Glutamatergic neuron (in vitro differentiated cells): ENCODE measurements at regions not wholly inside any gene's neighbourhood (a gene's known extent, or its start where the extent isn't known, plus 50 kb on each side); places are given as distances from the start of the nearest gene placed in this dataset.

Source experiments
- DNase-seq: peaks from one replicate; pipeline ENCODE4 v3.0.0; 2022
- H3K27ac Mint-ChIP-seq: one replicate; pipeline ENCODE4 v1.8.0; 2020; ENCODE audit warnings: mild to moderate bottlenecking, mixed read lengths, inconsistent platforms; ENCODE audit not compliant: unreplicated experiment
- H3K27me3 Mint-ChIP-seq: one replicate; pipeline ENCODE4 v1.8.0; 2020; ENCODE audit warnings: mild to moderate bottlenecking, moderate library complexity, mixed read lengths, inconsistent platforms; ENCODE audit not compliant: unreplicated experiment
- H3K36me3 Mint-ChIP-seq: one replicate; pipeline ENCODE4 v1.8.0; 2020; ENCODE audit warnings: mild to moderate bottlenecking, mixed read lengths, inconsistent platforms; ENCODE audit not compliant: unreplicated experiment
- H3K4me1 Mint-ChIP-seq: one replicate; pipeline ENCODE4 v1.8.0; 2020; ENCODE audit warnings: mild to moderate bottlenecking, low read depth, mixed read lengths, inconsistent platforms; ENCODE audit not compliant: unreplicated experiment
- H3K4me3 Mint-ChIP-seq: one replicate; pipeline ENCODE4 v1.8.0; 2020; ENCODE audit warnings: mild to moderate bottlenecking, mixed read lengths, inconsistent platforms; ENCODE audit not compliant: unreplicated experiment
- H3K9me3 Mint-ChIP-seq: one replicate; pipeline ENCODE4 v1.8.0; 2020; ENCODE audit warnings: mild to moderate bottlenecking, moderate library complexity, mixed read lengths, inconsistent platforms; ENCODE audit not compliant: unreplicated experiment
- TF ChIP-seq, protein P1 (sequence below): fragments of 200-600 bp; sonication (generic); IDR thresholded peaks from one replicate; pipeline ENCODE4 v1.5.0; 2021; ENCODE audit not compliant: partially characterized antibody, unreplicated experiment

DNA sequence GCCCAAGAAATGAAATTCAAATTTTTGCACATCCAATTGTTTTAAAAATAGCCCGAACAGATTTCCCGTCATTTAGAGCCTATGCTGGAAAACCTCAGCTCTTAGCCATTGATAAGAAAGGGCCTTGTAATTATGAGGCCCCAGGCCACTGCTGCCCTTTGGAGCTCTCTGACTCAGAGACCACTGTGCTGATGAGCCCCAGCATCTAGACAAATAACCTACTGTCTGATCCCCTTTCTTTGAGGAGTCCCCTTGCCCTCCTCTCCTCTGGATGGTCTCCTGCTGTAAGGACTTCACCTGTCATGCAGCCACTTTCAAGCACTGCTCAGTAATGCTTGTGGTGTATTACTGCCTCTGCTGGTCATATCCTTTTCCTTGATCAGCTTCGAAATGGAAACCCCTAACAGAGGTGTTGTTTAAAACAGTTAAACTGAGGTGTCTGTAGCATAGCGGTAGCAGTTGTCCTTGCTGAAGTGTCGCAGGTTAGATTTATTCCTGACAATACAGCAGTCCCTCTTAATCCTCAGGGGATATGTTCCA is 159.9 kb upstream of the SRRM4 start:
- no peak overlapping the region for H3K4me3 Mint-ChIP-seq
- DNase-seq, result no peak
- H3K36me3 Mint-ChIP-seq, result no peaks in the 10 kb centered on the region
- peaks cover 4% of the 10 kb centered on the region for H3K27me3 Mint-ChIP-seq
- H3K4me1 Mint-ChIP-seq, result no peaks in the 10 kb centered on the region
- H3K9me3 Mint-ChIP-seq, result peaks cover 4% of the 10 kb centered on the region
- H3K27ac Mint-ChIP-seq, result no peak overlapping the region
- TF ChIP-seq, protein P1, sequence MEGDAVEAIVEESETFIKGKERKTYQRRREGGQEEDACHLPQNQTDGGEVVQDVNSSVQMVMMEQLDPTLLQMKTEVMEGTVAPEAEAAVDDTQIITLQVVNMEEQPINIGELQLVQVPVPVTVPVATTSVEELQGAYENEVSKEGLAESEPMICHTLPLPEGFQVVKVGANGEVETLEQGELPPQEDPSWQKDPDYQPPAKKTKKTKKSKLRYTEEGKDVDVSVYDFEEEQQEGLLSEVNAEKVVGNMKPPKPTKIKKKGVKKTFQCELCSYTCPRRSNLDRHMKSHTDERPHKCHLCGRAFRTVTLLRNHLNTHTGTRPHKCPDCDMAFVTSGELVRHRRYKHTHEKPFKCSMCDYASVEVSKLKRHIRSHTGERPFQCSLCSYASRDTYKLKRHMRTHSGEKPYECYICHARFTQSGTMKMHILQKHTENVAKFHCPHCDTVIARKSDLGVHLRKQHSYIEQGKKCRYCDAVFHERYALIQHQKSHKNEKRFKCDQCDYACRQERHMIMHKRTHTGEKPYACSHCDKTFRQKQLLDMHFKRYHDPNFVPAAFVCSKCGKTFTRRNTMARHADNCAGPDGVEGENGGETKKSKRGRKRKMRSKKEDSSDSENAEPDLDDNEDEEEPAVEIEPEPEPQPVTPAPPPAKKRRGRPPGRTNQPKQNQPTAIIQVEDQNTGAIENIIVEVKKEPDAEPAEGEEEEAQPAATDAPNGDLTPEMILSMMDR, result no peak

DNA sequence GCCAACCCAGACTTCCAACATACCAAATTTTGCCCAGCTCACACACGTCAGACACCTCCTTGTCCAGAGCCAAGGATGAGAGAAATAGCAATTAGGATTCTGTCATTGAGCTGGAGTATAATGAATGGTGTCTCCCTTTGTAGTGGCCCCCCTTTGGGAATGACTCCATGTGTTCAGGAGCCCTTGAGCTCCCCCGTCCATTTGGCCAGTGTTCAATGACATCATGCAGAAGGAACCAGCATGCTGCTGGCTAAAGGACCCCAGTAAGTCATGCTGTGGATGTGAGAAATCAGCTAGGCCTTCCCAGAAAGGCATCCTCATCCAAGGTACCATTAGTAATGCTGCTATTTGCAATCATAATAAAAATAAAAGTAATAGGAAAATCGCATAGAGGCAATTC is 158.8 kb upstream of the SRRM4 start:
- H3K27me3 Mint-ChIP-seq, result peaks cover 4% of the 10 kb centered on the region
- peaks cover 4% of the 10 kb centered on the region for H3K9me3 Mint-ChIP-seq
- H3K4me1 Mint-ChIP-seq, result no peaks in the 10 kb centered on the region
- no peak for DNase-seq
- no peak overlapping the region for H3K27ac Mint-ChIP-seq
- no peak overlapping the region for H3K4me3 Mint-ChIP-seq
- no peaks in the 10 kb centered on the region for H3K36me3 Mint-ChIP-seq
- TF ChIP-seq, protein P1, result no peak

DNA sequence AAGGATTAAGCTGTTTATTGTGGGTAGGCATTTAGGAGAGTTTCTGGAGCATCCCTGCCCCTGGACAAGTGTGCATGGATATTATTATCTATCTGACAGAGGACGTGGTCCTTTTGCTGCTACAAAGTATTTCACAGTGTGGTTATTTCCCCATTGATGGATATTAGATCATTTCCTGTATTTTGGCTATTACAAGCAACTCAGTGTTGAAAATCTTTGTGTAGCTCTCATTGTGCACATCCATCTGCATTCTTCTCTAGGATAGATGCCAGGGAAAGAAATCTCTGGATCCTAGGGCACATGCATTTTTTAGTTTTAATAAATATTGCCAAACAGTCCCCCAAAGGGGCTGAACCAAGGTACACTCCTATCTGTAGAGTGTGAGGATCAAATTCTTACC is 154.3 kb upstream of the SRRM4 start:
- TF ChIP-seq, protein P1, result no peak
- DNase-seq, result no peak
- Mint-ChIP-seq H3K4me1 (no peaks in the 10 kb centered on the region), H3K36me3 (no peaks in the 10 kb centered on the region), H3K9me3 (peaks cover 2% of the 10 kb centered on the region), H3K27me3 (peaks cover 2% of the 10 kb centered on the region), H3K4me3 (no peak overlapping the region), H3K27ac (no peak overlapping the region)

DNA sequence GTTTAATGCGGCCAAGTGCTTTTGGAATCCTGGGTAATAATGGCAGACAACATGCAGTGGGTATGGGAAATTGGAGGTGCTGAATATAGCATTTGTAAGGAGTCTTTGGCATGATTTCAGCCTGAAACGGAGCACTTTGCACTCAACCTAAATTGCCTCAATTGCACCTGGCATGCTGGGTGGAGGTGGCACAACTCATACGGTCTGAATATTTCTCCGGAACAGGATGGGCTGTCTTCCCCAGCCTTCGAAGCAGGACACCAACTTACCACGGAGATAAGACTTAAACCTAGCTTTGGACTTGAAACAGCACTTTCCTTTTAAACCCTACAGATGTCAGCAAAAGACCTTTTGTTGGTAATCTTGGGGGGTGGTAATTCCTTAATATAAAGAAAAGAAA is 153.7 kb upstream of the SRRM4 start:
- TF ChIP-seq, protein P1, result no peak
- H3K9me3 Mint-ChIP-seq, result peaks cover 2% of the 10 kb centered on the region
- no peak overlapping the region for H3K27ac Mint-ChIP-seq
- H3K27me3 Mint-ChIP-seq, result peaks cover 2% of the 10 kb centered on the region
- no peaks in the 10 kb centered on the region for H3K36me3 Mint-ChIP-seq
- no peak overlapping the region for H3K4me3 Mint-ChIP-seq
- no peaks in the 10 kb centered on the region for H3K4me1 Mint-ChIP-seq
- DNase-seq, result no peak

DNA sequence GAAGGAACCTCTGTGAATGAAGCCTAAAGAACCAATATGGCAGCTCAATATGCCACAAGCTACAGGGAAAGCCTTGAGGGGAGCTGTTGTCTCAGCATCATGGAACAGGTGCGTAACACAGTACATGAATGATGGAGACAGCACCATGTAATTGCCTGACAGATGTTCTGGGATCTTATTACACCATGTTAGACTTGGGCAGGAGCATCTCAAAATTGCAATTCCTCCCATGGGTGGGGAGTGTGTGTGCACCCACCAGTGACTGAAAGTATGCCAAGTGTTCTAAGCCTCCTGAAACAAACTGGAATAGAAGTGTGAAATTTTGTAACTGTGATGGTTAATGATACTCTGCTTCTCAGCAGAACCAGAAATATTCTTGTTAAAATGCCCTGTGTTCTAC is 151.0 kb upstream of the SRRM4 start:
- Mint-ChIP-seq H3K4me3 (no peak overlapping the region), H3K27ac (no peak overlapping the region), H3K4me1 (no peaks in the 10 kb centered on the region), H3K9me3 (peaks cover 2% of the 10 kb centered on the region), H3K36me3 (no peaks in the 10 kb centered on the region), H3K27me3 (peaks cover 3% of the 10 kb centered on the region)
- DNase-seq, result no peak
- TF ChIP-seq, protein P1, result no peak
